Sigmoid colon (tissue), 4 donors: ENCODE measurements at regions not wholly inside any gene's neighbourhood (a gene's known extent, or its start where the extent isn't known, plus 50 kb on each side); places are given as distances from the start of the nearest gene placed in this dataset.

Experiments
- EP300 ChIP-seq, 4 donors: sonication (generic); formaldehyde crosslinking; IDR thresholded peaks; one replicate each; pipeline ENCODE4 v1.6.1; 2017; ENCODE audit warnings: antibody characterized with exemption in 4 of 4
- POLR2A ChIP-seq, 2 donors: fragments of 450-650 bp; IDR thresholded peaks; one replicate each; pipeline ENCODE4 v1.6.1; 2016; ENCODE audit warnings: antibody characterized with exemption in 2 of 2, mild to moderate bottlenecking in 2 of 2, moderate library complexity in 2 of 2
- POLR2AphosphoS5 ChIP-seq, 4 donors: sonication (generic); formaldehyde crosslinking; IDR thresholded peaks; one replicate each; pipeline ENCODE4 v1.6.1; 2017; ENCODE audit warnings: antibody characterized with exemption in 4 of 4
- TF ChIP-seq, protein P1 (sequence below), 4 experiments: fragments of 450-650 bp in 3 of 4; fragments of 200-600 bp in 1 of 4; IDR thresholded peaks; one replicate each; pipeline ENCODE4 v1.5.1; 2016 to 2019; ENCODE audit warnings: antibody characterized with exemption in 4 of 4, mild to moderate bottlenecking in 3 of 4, moderate library complexity in 2 of 4

DNA sequence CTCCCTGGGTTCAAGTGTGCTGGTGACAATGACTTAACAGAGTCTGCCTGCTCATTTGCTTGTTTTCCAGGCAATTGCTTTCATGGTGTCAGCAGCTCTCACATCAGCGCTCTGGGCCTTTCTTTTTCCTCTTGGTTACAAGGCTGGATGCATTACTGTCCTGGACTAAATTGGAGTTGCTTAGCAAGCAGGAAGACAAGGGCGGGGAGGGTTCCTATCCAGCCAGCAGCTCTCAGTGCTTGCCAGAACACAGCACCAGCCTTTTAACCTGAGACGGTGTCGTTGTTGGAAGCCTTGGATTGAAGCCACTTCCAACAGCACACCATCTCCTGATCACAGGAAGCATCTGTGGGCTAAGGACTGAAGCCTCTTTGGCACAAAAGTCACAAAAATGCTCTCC is 606.9 kb downstream of the CDH26 start:
- TF ChIP-seq, protein P1, sequence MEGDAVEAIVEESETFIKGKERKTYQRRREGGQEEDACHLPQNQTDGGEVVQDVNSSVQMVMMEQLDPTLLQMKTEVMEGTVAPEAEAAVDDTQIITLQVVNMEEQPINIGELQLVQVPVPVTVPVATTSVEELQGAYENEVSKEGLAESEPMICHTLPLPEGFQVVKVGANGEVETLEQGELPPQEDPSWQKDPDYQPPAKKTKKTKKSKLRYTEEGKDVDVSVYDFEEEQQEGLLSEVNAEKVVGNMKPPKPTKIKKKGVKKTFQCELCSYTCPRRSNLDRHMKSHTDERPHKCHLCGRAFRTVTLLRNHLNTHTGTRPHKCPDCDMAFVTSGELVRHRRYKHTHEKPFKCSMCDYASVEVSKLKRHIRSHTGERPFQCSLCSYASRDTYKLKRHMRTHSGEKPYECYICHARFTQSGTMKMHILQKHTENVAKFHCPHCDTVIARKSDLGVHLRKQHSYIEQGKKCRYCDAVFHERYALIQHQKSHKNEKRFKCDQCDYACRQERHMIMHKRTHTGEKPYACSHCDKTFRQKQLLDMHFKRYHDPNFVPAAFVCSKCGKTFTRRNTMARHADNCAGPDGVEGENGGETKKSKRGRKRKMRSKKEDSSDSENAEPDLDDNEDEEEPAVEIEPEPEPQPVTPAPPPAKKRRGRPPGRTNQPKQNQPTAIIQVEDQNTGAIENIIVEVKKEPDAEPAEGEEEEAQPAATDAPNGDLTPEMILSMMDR (IDR thresholded peaks at IDR 0.05), result no peak
- TF ChIP-seq POLR2A (IDR thresholded peaks at IDR 0.05) (no peak), POLR2AphosphoS5 (IDR thresholded peaks at IDR 0.05) (no peak), EP300 (IDR thresholded peaks at IDR 0.05) (no peak)
